ENCODE measurements at regions not wholly inside any gene's neighbourhood (a gene's known extent, or its start where the extent isn't known, plus 50 kb on each side); places are given as distances from the start of the nearest gene placed in this dataset.

DNA sequence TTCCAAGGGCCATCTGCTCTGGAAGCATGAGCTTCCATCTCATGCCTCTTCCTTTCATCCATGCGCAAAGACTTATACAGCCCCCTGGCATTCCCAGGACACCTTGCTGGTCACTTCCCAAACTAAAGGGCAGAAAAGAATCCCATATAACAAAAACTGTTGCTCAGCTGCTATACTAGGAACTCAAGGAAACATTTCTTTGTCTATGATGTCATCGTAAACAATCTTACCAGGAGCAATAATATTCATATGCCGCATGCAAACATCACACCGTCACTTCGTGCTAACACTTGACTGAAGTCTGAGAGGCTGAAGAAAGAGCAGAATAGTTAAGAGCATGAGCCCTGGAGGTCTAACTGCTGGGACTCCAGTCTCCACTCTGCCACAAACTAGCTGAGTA is 50.5 kb upstream of the CDKN3 start:
- TF ChIP-seq POLR2AphosphoS5 (IDR thresholded peaks at IDR 0.05; ENCODE audit: low read depth, low read length): no peak
- DNase-seq (ENCODE audit: insufficient read length) (no peak), FAIRE-seq (no peak)

All from GM12892 (cell line).